ENCODE measurements at regions not wholly inside any gene's neighbourhood (a gene's known extent, or its start where the extent isn't known, plus 50 kb on each side); places are given as distances from the start of the nearest gene placed in this dataset.

- no peak for TF ChIP-seq BHLHE40 (IDR thresholded peaks at IDR 0.05; ENCODE audit: borderline replicate concordance)
- no peak for TF ChIP-seq ZNF384 (IDR thresholded peaks at IDR 0.05)
- TF ChIP-seq SP1 (IDR thresholded peaks at IDR 0.05), result no peak
Measured at GRCh38 chr6:118394106-118394505, 154.0 kb upstream of the PLN start.
